ENCODE measurements at regions not wholly inside any gene's neighbourhood (a gene's known extent, or its start where the extent isn't known, plus 50 kb on each side); places are given as distances from the start of the nearest gene placed in this dataset.

DNA sequence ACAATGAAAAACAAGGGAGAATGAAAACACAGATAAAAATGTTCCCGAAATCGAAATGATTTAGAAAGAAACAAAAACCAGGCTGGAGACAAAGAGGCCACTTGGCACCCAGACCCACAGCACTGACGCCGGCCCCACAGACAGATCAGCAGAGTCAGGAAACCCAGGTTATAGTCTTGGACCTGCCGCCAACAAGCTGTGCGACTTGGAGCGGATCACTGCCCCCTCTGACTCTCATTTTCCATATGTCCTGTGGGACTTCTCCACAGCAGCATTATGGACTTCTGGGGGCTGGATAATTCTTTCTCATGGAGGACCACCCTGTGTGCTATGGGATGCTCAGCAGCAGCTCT is 72.4 kb downstream of the MATN1 start:
- peaks cover 9 to 16% of the 10 kb centered on the region in 2 donors for H3K27me3 ChIP-seq (ENCODE audit: control insufficient read depth in 2 of 2, insufficient read depth in 2 of 2, low read length in 2 of 2)
- H3K27ac ChIP-seq (ENCODE audit: low read depth in 2 of 2, low read length in 2 of 2), result no peak overlapping the region
- H3K9ac ChIP-seq (ENCODE audit: low read depth in 1 of 2, low read length in 2 of 2), result no peak overlapping the region
- no peaks in the 10 kb centered on the region for H3K9me3 ChIP-seq (ENCODE audit: control insufficient read depth in 2 of 2, low read length in 2 of 2)
- H3K36me3 ChIP-seq (ENCODE audit: control insufficient read depth in 2 of 2, insufficient read depth in 2 of 2, low read length in 2 of 2), result no peaks in the 10 kb centered on the region
- no peaks in the 10 kb centered on the region for H3K4me1 ChIP-seq (ENCODE audit: control insufficient read depth in 2 of 2, insufficient read depth in 2 of 2, low read length in 2 of 2)
- no peak overlapping the region for H3K4me3 ChIP-seq (ENCODE audit: low read length in 2 of 2)

DNA sequence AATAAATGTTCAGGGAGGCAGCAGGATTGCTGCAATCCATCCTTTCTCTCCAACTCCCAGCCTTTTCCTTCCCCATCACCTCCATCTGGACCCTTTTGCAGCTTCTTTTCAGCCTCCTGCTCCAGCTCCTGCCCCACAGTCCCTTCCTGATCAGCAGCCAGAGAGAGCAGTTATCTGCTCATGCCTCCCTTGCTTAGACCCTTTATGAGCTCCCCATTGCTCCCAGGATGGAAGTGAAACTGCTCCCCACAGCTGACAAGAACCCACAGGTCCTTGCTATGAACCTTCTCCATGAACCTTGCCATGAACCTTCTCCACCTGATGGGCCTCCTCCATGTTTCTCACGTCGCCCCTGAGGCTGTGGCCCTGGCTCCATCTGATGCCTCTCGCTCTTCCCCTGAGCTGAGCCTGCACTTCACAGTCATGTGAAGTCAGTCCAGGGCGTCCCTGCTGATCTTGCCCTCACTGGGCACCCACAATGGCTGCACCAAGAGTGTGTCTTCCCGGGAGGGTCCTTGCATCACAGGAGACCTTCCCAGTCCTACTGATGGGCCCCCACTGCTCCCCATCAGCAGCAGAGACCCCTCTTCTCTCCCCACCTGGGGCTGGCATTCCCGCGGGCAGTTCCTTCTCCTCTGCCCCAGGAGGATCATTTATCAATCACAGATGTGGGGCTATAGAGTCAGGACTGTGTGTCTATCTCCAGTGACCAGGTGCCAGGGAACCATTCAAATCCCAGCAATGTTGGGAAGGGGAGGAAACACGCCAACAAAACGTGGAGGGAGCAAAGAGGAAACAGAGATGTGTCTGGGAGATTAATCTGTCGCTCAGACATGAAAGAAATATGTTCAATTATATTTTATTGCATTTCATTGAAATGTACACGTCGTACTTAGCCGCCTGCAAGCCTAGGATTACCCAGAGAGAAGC is 73.1 kb downstream of the MATN1 start:
- Histone ChIP-seq H3K4me3 (ENCODE audit: low read length in 2 of 2) (no peak overlapping the region), H3K27ac (ENCODE audit: low read depth in 2 of 2, low read length in 2 of 2) (no peak overlapping the region), H3K27me3 (ENCODE audit: control insufficient read depth in 2 of 2, insufficient read depth in 2 of 2, low read length in 2 of 2) (peaks cover 9 to 17% of the 10 kb centered on the region in 2 donors), H3K36me3 (ENCODE audit: control insufficient read depth in 2 of 2, insufficient read depth in 2 of 2, low read length in 2 of 2) (no peaks in the 10 kb centered on the region), H3K9me3 (ENCODE audit: control insufficient read depth in 2 of 2, low read length in 2 of 2) (no peaks in the 10 kb centered on the region), H3K4me1 (ENCODE audit: control insufficient read depth in 2 of 2, insufficient read depth in 2 of 2, low read length in 2 of 2) (no peaks in the 10 kb centered on the region), H3K9ac (ENCODE audit: low read depth in 1 of 2, low read length in 2 of 2) (no peak overlapping the region)

DNA sequence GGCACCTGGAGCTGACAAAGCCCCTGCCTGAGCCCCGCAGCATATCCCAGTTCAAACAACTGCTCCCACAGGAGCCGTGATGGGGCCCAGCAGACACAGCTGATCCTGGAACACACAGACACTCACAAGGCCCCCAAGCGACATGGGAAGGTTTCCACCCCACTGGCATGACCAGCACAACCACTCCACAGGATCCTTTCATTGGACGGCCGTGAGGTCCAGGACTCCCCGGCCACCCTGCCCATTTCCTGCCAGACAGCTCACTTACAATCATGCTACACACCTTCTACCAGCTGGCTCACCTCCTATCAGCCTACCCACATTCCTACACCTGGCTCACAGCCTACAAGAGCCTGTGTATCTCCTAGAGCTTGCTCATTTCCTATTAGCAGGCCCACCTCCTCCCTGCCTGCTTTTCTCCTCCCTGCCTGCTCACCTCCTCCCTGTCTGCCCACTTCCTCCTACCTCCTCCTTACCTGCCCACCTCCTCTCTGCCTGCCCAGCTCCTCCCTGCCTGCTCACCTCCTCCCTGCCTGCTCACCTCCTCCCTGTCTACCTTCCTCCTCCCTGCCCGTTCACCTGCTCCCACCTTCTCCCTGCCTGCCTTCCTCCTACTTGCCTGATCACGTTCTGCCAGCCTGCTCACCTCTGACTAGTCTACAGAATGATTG is 73.9 kb downstream of the MATN1 start:
- H3K27ac ChIP-seq (ENCODE audit: low read depth in 2 of 2, low read length in 2 of 2), result no peak overlapping the region
- no peak overlapping the region for H3K9ac ChIP-seq (ENCODE audit: low read depth in 1 of 2, low read length in 2 of 2)
- H3K36me3 ChIP-seq (ENCODE audit: control insufficient read depth in 2 of 2, insufficient read depth in 2 of 2, low read length in 2 of 2), result no peaks in the 10 kb centered on the region
- no peak overlapping the region for H3K4me3 ChIP-seq (ENCODE audit: low read length in 2 of 2)
- H3K27me3 ChIP-seq (ENCODE audit: control insufficient read depth in 2 of 2, insufficient read depth in 2 of 2, low read length in 2 of 2), result peaks cover 9 to 17% of the 10 kb centered on the region in 2 donors
- H3K9me3 ChIP-seq (ENCODE audit: control insufficient read depth in 2 of 2, low read length in 2 of 2), result no peaks in the 10 kb centered on the region
- no peaks in the 10 kb centered on the region for H3K4me1 ChIP-seq (ENCODE audit: control insufficient read depth in 2 of 2, insufficient read depth in 2 of 2, low read length in 2 of 2)

DNA sequence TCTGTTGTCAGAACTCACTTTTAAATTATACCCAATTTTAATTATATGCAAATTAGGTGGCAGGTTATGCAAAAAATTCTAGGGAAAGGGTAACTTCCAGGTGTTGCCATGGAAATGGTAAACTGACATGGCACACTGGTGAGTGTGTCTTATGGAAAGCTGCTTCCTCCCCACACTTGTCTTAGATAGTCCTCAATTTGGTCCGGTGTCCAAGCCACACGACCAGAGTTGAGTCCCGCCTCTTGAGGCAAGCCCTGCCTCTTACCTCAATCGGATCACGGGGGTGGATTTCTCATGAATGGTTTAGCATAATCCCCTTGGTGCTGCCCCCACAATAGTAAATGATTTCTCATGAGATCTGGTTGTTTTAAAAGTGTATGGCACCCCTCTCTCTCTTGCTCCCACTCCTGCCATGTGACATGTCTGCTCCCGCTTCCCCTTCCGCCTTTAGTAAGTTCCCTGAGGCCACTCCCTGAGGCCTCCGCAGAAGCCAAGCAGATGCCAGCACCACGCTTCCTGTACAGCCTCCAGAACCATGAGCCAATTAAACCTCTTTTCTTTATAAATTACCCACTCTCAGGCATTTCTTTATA is 74.9 kb downstream of the MATN1 start:
- no peaks in the 10 kb centered on the region for H3K9me3 ChIP-seq (ENCODE audit: control insufficient read depth in 2 of 2, low read length in 2 of 2)

DNA sequence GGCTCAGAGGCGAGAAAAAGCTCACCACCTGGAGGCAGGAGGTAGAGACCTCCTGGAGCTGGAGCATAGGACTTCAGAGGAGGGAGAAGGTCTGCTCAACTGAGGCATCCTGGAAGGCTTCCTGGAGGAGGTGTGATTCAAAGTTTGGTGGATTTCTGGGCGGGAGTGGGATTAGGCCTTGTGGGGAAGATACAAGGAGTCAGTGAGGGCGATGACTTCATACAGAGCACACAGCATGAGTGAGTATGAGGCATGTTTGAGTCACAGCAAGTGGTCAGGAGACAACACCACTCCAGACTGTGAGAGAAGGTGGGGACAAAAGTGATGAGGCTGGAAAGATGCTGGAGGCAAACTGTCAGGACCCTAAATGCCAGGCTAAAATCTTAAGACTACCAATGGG is 77.6 kb downstream of the MATN1 start:
- Histone ChIP-seq H3K36me3 (ENCODE audit: control insufficient read depth in 2 of 2, insufficient read depth in 2 of 2, low read length in 2 of 2) (no peaks in the 10 kb centered on the region), H3K4me1 (ENCODE audit: control insufficient read depth in 2 of 2, insufficient read depth in 2 of 2, low read length in 2 of 2) (no peaks in the 10 kb centered on the region), H3K4me3 (ENCODE audit: low read length in 2 of 2) (no peak overlapping the region), H3K27me3 (ENCODE audit: control insufficient read depth in 2 of 2, insufficient read depth in 2 of 2, low read length in 2 of 2) (peaks cover 12 to 14% of the 10 kb centered on the region in 2 donors), H3K27ac (ENCODE audit: low read depth in 2 of 2, low read length in 2 of 2) (no peak overlapping the region), H3K9ac (ENCODE audit: low read depth in 1 of 2, low read length in 2 of 2) (no peak overlapping the region), H3K9me3 (ENCODE audit: control insufficient read depth in 2 of 2, low read length in 2 of 2) (no peaks in the 10 kb centered on the region)

More for the DNA sequence above, 74.9 kb downstream of the MATN1 start:
- no peaks in the 10 kb centered on the region for H3K4me1 ChIP-seq (ENCODE audit: control insufficient read depth in 2 of 2, insufficient read depth in 2 of 2, low read length in 2 of 2)
- H3K9ac ChIP-seq (ENCODE audit: low read depth in 1 of 2, low read length in 2 of 2), result no peak overlapping the region
- H3K27me3 ChIP-seq (ENCODE audit: control insufficient read depth in 2 of 2, insufficient read depth in 2 of 2, low read length in 2 of 2), result peaks cover 9 to 17% of the 10 kb centered on the region in 2 donors
- H3K36me3 ChIP-seq (ENCODE audit: control insufficient read depth in 2 of 2, insufficient read depth in 2 of 2, low read length in 2 of 2), result no peaks in the 10 kb centered on the region
- no peak overlapping the region for H3K4me3 ChIP-seq (ENCODE audit: low read length in 2 of 2)
- no peak overlapping the region for H3K27ac ChIP-seq (ENCODE audit: low read depth in 2 of 2, low read length in 2 of 2)

DNA sequence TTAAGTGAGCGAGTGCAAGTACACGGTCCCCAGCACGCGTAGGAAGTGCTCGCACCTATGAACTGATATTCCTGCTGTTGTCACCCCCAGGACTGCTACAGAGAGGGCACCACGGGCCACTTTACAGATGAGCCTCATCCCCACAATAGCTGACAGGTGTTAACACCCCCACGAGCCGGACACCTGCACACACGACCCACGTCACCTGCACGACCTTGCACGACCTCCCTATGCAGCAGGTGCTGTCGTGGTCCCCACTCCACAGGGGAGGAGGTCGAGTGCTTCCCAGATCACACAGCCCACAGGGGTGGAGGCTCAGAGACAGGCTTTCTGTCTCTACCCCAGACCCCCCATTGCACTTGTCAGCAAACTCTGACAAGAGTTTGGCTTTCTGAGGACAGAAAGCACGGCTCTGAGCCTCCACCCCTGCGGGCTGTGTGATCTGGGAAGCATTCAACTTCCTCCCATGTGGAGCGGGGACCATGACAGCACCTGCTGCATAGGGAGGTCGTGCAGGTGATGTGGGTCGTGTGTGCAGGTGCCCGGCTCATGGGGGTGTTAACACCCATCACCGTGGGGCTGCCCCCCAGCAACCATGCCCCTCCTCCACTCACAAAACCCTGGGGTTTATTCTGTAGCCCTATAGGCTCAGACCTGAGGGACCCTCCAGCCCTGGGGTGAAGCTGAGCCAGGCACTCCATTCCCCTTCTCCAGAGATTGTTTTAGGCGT is 80.8 kb downstream of the MATN1 start:
- no peaks in the 10 kb centered on the region for H3K9me3 ChIP-seq (ENCODE audit: control insufficient read depth in 2 of 2, low read length in 2 of 2)
- H3K4me3 ChIP-seq (ENCODE audit: low read length in 2 of 2), result no peak overlapping the region

DNA sequence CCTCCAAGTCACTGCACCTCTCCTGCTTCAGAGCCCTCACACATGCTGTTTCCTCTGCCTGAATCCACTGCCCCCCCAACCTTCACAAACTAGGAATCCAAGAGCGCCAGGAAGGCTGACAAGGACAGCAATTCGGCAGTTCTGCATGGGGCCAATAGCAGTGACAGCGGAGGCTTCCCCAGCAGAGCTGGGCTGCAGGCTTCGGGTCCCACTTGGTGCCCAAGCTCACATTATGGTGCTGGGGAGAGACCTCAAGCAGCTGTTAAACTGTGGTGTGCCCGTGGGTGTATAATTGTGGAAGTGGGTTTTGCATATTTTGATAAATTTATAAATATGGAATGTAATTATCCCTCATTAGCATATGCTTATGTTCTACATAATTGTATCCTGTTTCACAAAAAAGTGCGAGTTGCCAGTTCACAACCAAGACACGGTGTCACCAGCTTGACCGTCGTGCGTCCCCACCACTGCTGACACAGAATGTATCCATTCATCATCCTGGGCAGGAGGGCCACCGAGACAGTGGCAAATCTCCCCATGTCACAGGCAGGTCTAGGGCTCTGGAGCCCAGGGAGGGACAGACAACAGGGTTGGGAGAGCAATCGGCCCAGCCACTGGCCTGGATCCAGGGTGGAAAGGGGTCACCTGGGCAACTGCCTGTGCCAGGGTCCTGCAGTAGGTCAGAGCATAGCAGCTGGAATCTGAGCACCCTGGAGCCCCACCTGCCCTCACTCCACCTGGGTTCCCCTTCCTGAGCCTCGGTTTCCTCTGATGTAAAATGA is 81.6 kb downstream of the MATN1 start:
- Histone ChIP-seq H3K36me3 (ENCODE audit: control insufficient read depth in 2 of 2, insufficient read depth in 2 of 2, low read length in 2 of 2) (no peaks in the 10 kb centered on the region), H3K9me3 (ENCODE audit: control insufficient read depth in 2 of 2, low read length in 2 of 2) (no peaks in the 10 kb centered on the region), H3K27me3 (ENCODE audit: control insufficient read depth in 2 of 2, insufficient read depth in 2 of 2, low read length in 2 of 2) (peaks cover 3 to 5% of the 10 kb centered on the region in 2 donors), H3K27ac (ENCODE audit: low read depth in 2 of 2, low read length in 2 of 2) (no peak overlapping the region), H3K4me3 (ENCODE audit: low read length in 2 of 2) (no peak overlapping the region), H3K9ac (ENCODE audit: low read depth in 1 of 2, low read length in 2 of 2) (no peak overlapping the region), H3K4me1 (ENCODE audit: control insufficient read depth in 2 of 2, insufficient read depth in 2 of 2, low read length in 2 of 2) (no peaks in the 10 kb centered on the region)

More for the DNA sequence above, 80.8 kb downstream of the MATN1 start:
- Histone ChIP-seq H3K4me1 (ENCODE audit: control insufficient read depth in 2 of 2, insufficient read depth in 2 of 2, low read length in 2 of 2) (no peaks in the 10 kb centered on the region), H3K9ac (ENCODE audit: low read depth in 1 of 2, low read length in 2 of 2) (no peak overlapping the region), H3K27ac (ENCODE audit: low read depth in 2 of 2, low read length in 2 of 2) (no peak overlapping the region), H3K36me3 (ENCODE audit: control insufficient read depth in 2 of 2, insufficient read depth in 2 of 2, low read length in 2 of 2) (no peaks in the 10 kb centered on the region), H3K27me3 (ENCODE audit: control insufficient read depth in 2 of 2, insufficient read depth in 2 of 2, low read length in 2 of 2) (peaks cover 3 to 5% of the 10 kb centered on the region in 2 donors)

DNA sequence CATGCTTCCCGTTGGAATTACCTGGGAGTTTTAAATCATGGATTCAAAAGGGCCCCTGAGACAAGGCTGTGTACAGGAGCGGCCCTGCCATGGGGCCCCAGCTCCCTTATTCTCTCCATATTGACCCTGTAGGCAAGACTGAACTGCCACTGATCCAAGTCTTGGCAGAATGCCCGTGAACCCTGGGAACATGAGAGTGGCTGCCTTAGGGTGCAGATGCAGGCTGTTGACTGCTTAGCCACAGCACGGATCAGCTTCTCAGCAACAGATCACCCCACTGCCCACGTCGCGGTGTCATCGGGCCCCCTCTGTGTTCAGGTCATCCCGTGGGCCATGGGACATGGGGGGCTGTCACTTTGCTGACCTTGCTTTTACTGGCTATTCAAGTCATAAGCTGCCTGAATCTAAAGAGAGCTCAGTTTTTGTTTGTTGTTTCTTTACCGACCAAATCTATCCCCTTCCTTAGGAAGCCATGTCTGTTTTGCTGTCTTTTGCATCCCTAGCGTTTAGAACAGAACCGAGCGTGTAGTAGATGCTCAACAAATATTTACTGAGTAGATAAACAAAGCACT is 83.4 kb downstream of the MATN1 start:
- Histone ChIP-seq H3K9me3 (ENCODE audit: control insufficient read depth in 2 of 2, low read length in 2 of 2) (no peaks in the 10 kb centered on the region), H3K4me1 (ENCODE audit: control insufficient read depth in 2 of 2, insufficient read depth in 2 of 2, low read length in 2 of 2) (no peaks in the 10 kb centered on the region), H3K9ac (ENCODE audit: low read depth in 1 of 2, low read length in 2 of 2) (no peak overlapping the region), H3K36me3 (ENCODE audit: control insufficient read depth in 2 of 2, insufficient read depth in 2 of 2, low read length in 2 of 2) (no peaks in the 10 kb centered on the region), H3K27ac (ENCODE audit: low read depth in 2 of 2, low read length in 2 of 2) (no peak overlapping the region), H3K27me3 (ENCODE audit: control insufficient read depth in 2 of 2, insufficient read depth in 2 of 2, low read length in 2 of 2) (peaks cover 0 to 3% of the 10 kb centered on the region in 2 donors), H3K4me3 (ENCODE audit: low read length in 2 of 2) (no peak overlapping the region)

DNA sequence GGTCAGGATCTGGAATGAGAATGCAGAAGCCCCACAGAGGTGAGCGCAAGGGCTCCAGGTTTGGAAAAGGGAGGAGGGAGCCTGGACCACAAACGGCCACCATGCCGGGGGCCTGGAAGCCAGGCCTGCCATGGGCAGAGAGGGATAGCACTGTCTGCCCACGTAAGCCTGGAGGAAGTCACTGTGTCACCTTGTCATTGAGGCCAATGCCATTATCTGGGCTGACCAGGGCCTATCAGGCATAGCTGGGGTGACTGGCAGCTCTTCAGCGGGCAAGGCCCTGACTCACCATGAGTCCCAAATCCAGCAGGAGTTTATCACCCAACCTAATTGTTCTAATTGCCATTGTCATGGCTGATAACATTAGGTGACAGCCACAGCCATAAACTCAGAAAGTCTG is 84.6 kb downstream of the MATN1 start:
- peaks cover 0 to 3% of the 10 kb centered on the region in 2 donors for H3K27me3 ChIP-seq (ENCODE audit: control insufficient read depth in 2 of 2, insufficient read depth in 2 of 2, low read length in 2 of 2)
- no peaks in the 10 kb centered on the region for H3K4me1 ChIP-seq (ENCODE audit: control insufficient read depth in 2 of 2, insufficient read depth in 2 of 2, low read length in 2 of 2)
- no peak overlapping the region for H3K9ac ChIP-seq (ENCODE audit: low read depth in 1 of 2, low read length in 2 of 2)
- H3K27ac ChIP-seq (ENCODE audit: low read depth in 2 of 2, low read length in 2 of 2), result no peak overlapping the region
- no peaks in the 10 kb centered on the region for H3K9me3 ChIP-seq (ENCODE audit: control insufficient read depth in 2 of 2, low read length in 2 of 2)
- no peak overlapping the region for H3K4me3 ChIP-seq (ENCODE audit: low read length in 2 of 2)
- H3K36me3 ChIP-seq (ENCODE audit: control insufficient read depth in 2 of 2, insufficient read depth in 2 of 2, low read length in 2 of 2), result no peaks in the 10 kb centered on the region

All from mucosa of rectum (tissue), 2 donors.